NCI-H187 treated with DMSO at 0.1 percent for 48 hours (cell line): ENCODE measurements at regions not wholly inside any gene's neighbourhood (a gene's known extent, or its start where the extent isn't known, plus 50 kb on each side); places are given as distances from the start of the nearest gene placed in this dataset.

Experiments used
- DNase-seq: peaks from one replicate; lab custom pipeline; 2025; lab: John Stamatoyannopoulos, UW

DNA sequence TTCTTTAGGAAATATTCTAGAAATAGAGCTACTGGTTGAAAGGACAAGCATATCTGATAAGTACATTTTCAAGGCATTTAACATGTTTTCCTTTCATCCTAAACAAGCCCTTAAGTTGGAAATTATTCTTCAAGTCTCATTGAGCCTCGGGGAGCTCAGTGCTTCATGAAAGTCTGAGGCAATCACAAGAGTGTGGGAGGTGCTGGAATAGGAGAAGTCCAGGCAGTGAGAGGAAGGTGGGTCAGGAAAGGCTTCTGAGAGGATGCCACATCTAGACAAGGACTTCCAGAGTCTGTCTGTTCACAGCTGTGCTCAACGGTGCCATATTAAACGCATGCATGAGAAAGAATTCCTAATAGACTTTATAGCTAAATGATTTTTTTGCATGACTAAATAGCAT lies 69.8 kb downstream of the CD83 start:
- DNase-seq: no peak

DNA sequence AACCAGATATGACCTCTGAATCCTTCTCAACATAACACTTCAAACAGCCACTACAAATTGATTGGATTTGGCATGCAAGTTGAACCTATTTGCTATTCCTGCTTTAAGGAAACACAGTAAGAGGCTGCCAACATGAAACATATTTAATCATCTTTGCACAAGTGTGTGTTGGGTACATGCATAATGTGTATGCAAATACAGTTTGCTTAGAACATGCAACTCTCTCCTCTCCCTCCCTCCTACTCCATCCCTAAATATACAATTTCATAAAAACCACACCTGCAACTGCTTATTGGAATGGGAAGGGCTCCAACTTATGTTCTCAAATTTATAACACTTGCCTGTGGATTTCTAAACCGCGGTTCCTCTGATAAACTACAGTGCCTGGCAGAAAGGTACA lies 71.5 kb downstream of the CD83 start:
- DNase-seq: no peak

DNA sequence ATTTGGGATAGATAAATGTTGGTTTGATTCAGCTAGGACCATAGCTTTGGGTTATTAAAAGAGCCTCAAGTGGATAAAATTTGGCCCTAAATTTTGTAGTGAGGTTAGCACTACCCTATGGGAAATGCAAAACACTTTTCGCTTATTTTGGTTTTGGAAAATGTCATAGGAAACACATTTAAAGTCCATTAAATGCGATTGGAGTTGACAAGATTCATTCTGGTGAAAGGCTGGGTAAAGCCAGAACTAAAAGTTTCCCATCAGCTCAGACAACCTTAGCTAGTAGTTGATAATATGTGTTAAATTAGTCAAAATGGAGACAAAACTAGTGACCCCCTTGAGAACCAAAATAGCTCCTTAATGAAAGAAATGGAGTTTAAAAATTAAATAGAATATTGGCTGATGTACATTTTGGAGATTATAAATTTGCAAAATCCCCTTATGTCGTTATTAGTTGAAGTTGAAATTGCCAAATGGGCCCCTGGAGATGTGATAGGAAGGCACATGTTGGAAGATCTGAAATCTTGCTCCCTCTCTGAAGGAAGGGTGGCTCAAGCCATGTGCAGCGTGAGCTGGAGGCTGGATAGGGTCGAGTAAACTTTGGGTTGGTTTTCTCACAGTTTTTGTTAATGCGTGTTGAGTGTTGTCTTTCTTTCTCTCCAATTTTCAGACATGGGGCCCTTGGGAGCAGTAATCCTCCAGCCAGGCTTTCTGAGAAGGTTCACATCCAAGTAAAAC lies 72.8 kb downstream of the CD83 start:
- no peak for DNase-seq

GRCh38 chr6:14190929-14191224 lies 73.3 kb downstream of the CD83 start:
- DNase-seq: no peak

- no peak for DNase-seq
Measured at GRCh38 chr6:14191761-14192160, 74.2 kb downstream of the CD83 start.

GRCh38 chr6:14192216-14192788 lies 74.7 kb downstream of the CD83 start:
- DNase-seq: no peak

- no peak for DNase-seq
Measured at GRCh38 chr6:14193524-14193923, 76.0 kb downstream of the CD83 start.

GRCh38 chr6:14194483-14194882 lies 76.9 kb downstream of the CD83 start:
- no peak for DNase-seq

DNA sequence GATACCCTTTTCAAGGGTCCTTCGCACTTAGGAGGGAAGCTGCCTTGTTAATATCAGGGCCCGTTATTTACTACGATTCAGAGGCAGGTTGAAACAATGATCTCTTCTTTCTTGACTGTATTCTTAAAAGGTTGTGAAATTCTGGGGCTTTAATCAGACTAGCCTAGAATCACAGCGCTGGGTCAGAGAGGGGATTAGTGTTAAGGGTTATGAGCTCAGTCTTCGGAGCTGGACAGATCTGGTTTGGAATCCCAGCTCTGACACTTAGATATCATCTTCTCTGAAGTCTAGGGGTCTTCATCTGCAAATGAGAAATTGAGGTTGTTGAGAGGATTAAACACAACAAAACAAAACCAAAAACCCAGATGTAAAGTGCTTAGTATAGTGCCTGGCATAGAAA lies 77.4 kb downstream of the CD83 start:
- no peak for DNase-seq

DNA sequence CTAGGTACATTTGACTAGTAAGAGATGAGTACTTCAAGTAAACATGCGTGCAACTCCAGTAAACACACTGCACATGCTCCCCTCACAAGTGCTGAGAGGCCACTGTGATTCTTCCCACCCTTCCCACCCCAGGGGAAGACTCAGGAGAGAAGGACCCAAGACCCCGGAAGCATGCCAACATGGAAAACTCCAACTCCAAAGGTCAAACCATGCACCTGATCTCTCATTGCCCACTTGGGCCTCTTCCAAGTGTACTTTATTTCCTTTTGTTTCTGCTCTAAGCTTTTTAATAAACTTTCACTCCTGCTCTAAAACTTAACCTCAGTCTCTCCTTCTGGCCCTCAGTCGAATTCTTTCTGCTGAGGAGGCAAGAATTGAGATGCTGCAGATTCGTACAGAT lies 78.5 kb downstream of the CD83 start:
- DNase-seq: no peak

DNA sequence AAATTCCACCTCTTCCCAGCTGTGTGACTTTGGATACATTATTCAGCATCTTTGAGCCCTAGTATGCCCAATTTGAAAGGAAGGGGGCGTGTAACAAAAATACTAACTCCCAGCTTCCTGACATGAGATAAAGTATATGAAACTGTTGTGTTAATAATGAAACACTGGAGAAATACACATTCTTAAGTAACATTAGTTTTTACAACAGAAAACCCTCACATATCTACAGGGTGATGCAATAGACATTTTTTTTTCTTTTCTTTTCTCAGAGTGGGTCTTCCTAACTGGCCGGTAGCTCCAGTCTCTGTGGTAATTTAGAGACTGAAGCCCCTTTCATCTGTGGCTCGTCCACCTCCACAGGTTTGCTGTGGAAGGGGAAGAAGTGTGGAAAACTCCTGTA lies 79.5 kb downstream of the CD83 start:
- no peak for DNase-seq

DNA sequence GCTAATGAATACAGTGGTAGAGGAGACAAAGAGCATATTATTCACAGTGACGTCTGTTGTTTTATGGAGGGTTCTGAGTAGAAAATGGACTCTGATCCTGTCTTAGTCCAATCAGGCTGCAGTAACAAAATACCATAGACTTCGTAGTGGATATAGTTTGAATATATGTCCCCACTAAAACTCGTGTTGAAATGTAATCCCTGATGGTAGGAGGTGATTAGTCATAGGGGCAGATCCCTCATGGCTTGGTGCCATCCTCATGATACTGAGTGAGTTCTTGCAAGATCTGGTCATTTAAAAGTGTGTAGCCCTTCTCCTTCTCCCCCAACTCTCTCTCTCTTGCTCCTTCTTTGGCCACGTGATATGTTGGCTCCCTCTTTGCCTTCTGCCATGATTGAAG lies 82.5 kb downstream of the CD83 start:
- DNase-seq: no peak

DNA sequence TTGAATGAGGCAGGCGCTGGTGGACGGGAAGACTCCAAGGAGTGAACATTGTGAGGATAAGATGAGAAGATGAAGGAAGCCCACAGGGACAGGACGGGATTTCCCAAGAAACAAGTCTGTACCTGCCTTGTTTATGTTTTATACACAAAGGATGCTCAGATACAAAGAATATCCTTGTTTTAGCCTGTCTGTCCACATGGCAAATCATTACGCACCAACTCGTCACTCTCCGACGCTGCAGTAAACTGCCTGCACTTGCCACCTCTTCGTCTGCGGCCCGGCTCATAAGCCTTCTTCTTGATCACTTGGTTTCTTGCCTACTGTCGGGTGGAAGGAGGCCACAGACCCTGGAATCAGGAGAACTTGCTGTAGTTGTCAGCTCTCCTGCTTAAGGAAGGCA lies 85.4 kb downstream of the CD83 start:
- no peak for DNase-seq

- DNase-seq: no peak
Measured at GRCh38 chr6:14206391-14206790, 88.8 kb downstream of the CD83 start.

- no peak for DNase-seq
Measured at GRCh38 chr6:14207448-14207847, 89.9 kb downstream of the CD83 start.

DNA sequence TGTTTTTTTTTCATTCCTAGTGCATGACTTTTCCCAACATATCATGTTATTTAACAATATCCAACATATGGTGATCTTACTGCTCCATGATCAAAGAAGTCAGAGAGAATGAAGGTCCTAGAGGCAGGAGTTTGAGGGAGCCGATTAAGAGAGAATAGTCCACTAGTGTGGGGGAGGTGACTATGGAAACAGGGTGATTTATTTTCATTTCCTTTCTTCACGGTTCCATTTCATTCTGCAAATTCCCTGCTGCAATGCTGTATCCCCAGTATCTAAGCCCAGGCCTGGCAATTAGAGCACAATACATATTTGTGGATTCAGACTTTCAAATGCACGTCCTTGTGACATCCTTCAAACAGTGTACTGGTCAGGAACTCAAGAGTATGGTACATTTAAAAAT lies 91.4 kb downstream of the CD83 start:
- no peak for DNase-seq

DNA sequence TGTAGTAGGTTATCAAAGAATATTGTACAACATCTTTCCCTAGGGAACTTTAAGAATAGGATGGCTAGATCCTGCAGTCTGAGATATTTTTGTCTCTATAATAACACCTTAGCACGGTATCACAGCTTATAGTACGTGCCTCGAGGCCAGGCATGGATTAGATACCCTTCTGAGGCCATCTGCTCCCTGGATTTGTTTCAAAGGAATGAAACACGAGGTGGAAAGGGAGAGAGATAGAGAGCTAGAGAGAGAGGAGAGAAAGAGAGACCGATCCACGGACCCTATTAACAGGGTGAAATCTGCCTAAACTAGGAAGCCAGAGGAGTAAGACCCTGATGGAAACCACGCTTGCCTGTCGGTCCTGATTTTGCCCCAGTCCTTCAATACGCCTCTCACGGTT lies 92.5 kb downstream of the CD83 start:
- no peak for DNase-seq

DNA sequence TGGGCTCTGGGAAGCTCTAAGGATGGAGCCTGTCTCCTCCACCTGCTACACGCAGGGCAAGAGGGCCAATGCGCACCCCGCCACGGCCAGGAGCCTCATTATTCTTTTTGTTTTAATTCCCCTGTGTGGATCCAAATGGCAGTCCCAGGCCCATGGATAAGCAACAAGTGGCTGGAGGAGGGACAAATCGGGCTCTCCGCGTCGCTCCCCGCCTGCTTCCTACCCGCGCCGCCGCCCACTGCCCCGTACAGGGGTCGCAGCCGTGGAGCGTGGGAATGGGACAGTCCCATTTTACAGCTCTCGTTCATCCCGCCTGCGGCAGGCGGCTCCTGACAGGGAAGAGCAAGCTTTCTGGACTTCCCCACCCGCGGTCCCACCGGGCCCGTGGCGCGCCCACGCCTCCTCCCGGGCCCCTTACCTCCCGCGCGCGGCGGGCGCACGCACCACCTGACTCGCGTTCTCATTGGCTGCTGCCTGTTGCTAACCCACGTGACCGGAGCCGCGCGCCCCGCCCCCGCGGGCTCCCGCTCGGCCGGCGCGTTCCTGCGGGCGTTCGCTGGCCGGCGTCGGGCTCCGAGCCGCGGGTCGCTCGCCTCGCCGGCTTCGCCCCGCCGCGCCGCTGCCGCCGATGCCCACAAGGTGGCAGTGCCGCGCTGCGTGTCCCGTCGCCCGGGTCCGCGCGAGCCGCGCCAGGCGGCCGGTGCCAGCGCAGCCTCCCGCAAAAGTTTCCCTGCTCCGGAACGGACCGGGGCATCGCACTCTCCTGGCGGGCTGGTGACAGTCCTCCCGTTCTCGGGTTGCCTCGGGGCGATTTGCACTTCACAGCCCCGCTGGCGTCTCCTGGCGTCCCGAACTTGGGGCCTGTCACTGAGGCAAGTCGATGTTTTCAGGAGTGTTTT lies 93.3 kb downstream of the CD83 start:
- DNase-seq: peak; percentile 30

GRCh38 chr6:14211562-14211942 lies 94.0 kb downstream of the CD83 start:
- DNase-seq: no peak

GRCh38 chr6:14212020-14212419 lies 94.4 kb downstream of the CD83 start:
- no peak for DNase-seq

- DNase-seq: no peak
Measured at GRCh38 chr6:14212632-14213031, 95.1 kb downstream of the CD83 start.

GRCh38 chr6:14216946-14217684 lies 99.5 kb downstream of the CD83 start:
- no peak for DNase-seq
